H1 (cell line): ENCODE measurements at regions not wholly inside any gene's neighbourhood (a gene's known extent, or its start where the extent isn't known, plus 50 kb on each side); places are given as distances from the start of the nearest gene placed in this dataset.

Source experiments
- CBX5 ChIP-seq: fragments of 300-800, 300-1000 bp; sonication (generic); IDR thresholded peaks from 2 replicates; pipeline ENCODE4 v1.7.1; 2016; ENCODE audit warnings: antibody characterized with exemption, low read length, low read depth
- CEBPB ChIP-seq: IDR thresholded peaks from 2 replicates; pipeline ENCODE4 v1.6.1; 2012; ENCODE audit warnings: low read depth, low read length
- CTCF ChIP-seq, 3 experiments: IDR thresholded peaks; 1 replicate in 2 of 3; 2 replicates in 1 of 3; pipeline versions ENCODE4 v1.5.1 to v1.6.1; 2011; ENCODE audit warnings: low read length in 3 of 3, mild to moderate bottlenecking in 3 of 3, inconsistent platforms in 2 of 3, low read depth in 1 of 3, moderate library complexity in 1 of 3; ENCODE audit not compliant: insufficient read depth in 1 of 3; ENCODE audit errors: control extremely low read depth in 1 of 3
- EP300 ChIP-seq, 2 experiments: IDR thresholded peaks; 1 replicate in 1 of 2; 2 replicates in 1 of 2; pipeline ENCODE4 v1.6.1; 2011 to 2012; ENCODE audit warnings: low read depth in 2 of 2, low read length in 2 of 2, mild to moderate bottlenecking in 2 of 2, borderline replicate concordance in 1 of 2, inconsistent platforms in 1 of 2, moderate library complexity in 1 of 2
- FOSL1 ChIP-seq: IDR thresholded peaks from 2 replicates; pipeline ENCODE4 v1.6.1; 2011; ENCODE audit warnings: mild to moderate bottlenecking, low read depth, low read length, moderate library complexity; ENCODE audit not compliant: insufficient read depth
- GABPA ChIP-seq: IDR thresholded peaks from 2 replicates; pipeline ENCODE4 v1.6.1; 2011; ENCODE audit warnings: mild to moderate bottlenecking, low read length, moderate library complexity, borderline replicate concordance; ENCODE audit not compliant: insufficient read depth
- MAX ChIP-seq: IDR thresholded peaks from 2 replicates; pipeline ENCODE4 v1.6.1; 2012; ENCODE audit warnings: inconsistent platforms
- NRF1 ChIP-seq: IDR thresholded peaks from 2 replicates; pipeline ENCODE4 v1.6.1; 2011; ENCODE audit warnings: mild to moderate bottlenecking, low read depth, low read length, improper control_type of control experiment
- POLR2A ChIP-seq, 2 experiments: IDR thresholded peaks; 1 replicate in 1 of 2; 2 replicates in 1 of 2; pipeline ENCODE4 v1.6.1; 2011; ENCODE audit warnings: low read depth in 2 of 2, low read length in 2 of 2, mild to moderate bottlenecking in 2 of 2; ENCODE audit errors: control extremely low read depth in 1 of 2
- POLR2AphosphoS5 ChIP-seq: IDR thresholded peaks from 2 replicates; pipeline ENCODE4 v1.6.1; 2011; ENCODE audit warnings: low read depth, low read length
- SP1 ChIP-seq: IDR thresholded peaks from 2 replicates; pipeline ENCODE4 v1.6.1; 2011; ENCODE audit warnings: low read depth, low read length
- ZNF274 ChIP-seq: IDR thresholded peaks from 2 replicates; pipeline ENCODE4 v1.7.0; 2012; ENCODE audit warnings: low read length, borderline replicate concordance; ENCODE audit errors: extremely low read depth

DNA sequence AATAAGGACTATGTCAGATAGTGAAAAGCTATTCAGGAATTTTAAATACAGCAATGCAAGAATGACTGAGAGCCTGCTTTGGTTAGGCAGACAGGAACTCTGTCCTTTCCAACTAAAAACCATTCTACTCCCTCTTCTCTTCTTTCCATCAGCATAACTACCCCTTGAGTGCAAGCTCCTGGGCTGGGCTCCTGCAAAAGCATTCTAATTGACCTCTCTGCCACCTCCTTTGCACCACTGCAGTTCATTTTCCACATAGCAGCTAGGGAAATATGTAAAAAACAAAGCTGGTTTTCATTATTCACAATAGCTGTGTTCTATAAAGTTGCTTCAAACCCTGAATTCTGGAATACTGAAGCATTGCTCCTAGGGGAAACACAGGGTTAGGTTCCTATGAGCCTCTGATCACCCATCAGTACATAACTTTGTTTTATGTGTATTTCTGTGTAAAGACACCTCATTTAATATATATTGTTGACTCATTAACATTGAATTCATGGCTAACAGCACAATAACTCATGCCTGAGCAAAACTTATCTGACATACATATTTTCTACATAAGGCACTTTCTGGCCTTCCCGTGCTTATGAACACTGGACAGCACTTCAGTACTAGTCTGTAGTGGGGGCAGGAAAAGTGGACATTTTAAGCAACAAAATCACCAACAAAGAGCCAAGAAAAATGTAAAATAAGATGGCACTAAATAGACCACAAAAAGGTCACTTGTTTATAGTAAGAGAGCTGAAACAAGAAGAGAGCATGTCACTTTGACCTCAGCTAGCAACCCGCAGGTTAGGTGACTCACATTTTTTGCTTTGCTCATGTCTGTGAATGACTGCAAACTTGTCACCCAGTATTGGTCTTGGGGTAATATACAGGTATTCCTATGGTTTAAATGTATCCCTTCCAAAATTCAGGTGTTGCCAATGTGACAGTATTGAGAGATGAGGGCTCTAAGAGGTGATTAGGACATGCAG is 57.9 kb upstream of the IRF2BP2 start:
- TF ChIP-seq CBX5 (no peak), CTCF (IDR thresholded peaks at IDR 0.05; ENCODE audit: control extremely low read depth in 1 of 3, insufficient read depth in 1 of 3, low read depth in 1 of 3, low read length in 3 of 3) (no peak), FOSL1 (no peak), CEBPB (no peak), POLR2A (IDR thresholded peaks at IDR 0.05; ENCODE audit: control extremely low read depth in 1 of 2, low read depth in 2 of 2, low read length in 2 of 2) (no peak), NRF1 (no peak), GABPA (no peak), SP1 (no peak), POLR2AphosphoS5 (no peak), EP300 (IDR thresholded peaks at IDR 0.05; ENCODE audit: borderline replicate concordance in 1 of 2, low read depth in 2 of 2, low read length in 2 of 2) (no peak), ZNF274 (no peak), MAX (no peak)
